ENCODE measurements at regions not wholly inside any gene's neighbourhood (a gene's known extent, or its start where the extent isn't known, plus 50 kb on each side); places are given as distances from the start of the nearest gene placed in this dataset.
"Not testable (repeated sequence)": the region's sequence is repeated elsewhere in the genome, so short reads cannot be mapped to it uniquely, and the experiment has no call there.

DNA sequence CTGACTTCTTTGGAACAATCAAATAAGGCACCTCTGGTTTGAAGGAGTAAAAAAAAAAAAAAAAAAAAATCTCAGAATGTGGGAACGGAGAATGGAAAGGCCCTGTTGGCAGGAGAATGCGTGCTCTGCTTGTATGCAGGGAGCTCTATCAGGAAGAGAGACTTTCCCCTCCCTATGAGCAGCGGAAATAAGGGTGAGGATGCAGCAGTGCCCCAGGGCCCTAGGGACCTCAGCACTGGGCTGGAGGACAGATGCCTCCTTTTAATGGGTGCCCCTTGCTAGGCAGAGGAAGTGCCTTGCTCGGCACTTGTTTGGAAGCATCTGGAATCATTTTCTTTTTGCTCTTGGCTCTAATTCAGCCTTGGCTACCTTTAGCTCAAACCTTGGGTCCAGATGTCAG, 283.4 kb upstream of the NBPF12 start:
- not testable (repeated sequence) for DNase-seq (ENCODE audit: extremely low read depth, low read depth, low spot score)

DNA sequence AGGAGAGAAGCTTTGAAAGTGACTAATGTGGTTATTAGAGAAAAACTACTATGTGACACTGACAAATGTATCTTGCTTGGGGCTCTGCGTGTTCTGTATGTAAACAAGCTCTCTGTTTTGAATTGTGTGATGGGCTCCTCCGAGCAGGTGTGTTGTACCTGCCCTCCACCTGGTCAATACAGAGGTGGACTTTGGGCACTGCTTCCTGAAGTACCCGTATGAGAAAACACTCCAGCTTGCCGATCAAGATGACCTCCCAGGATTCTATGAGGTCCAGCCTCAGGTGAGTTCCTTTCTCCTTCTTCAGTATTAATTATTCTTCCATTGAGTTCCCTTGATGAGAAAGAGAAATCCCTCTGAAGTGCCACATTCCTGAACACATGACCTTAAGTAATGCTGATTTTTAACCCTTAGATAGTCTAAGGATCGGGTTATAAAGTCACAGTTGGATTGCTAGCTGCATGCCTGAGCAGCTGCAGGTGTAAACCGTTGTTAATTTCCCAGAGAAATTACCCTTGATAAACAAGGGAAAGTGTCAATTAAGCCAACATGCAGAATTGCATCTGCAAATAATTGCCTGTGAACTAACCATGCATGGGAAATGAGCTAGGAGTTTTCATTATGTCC, 292.0 kb upstream of the NBPF12 start:
- not testable (repeated sequence) for DNase-seq (ENCODE audit: extremely low read depth, low read depth, low spot score)

GRCh38 chr1:146641534-146641933, 296.6 kb upstream of the NBPF12 start:
- DNase-seq (ENCODE audit: extremely low read depth, low read depth, low spot score), result not testable (repeated sequence)

GRCh38 chr1:146640671-146641070, 297.5 kb upstream of the NBPF12 start:
- not testable (repeated sequence) for DNase-seq (ENCODE audit: extremely low read depth, low read depth, low spot score)

- not testable (repeated sequence) for DNase-seq (ENCODE audit: extremely low read depth, low read depth, low spot score)
Measured at GRCh38 chr1:146630302-146630701, 307.8 kb upstream of the NBPF12 start.

DNA sequence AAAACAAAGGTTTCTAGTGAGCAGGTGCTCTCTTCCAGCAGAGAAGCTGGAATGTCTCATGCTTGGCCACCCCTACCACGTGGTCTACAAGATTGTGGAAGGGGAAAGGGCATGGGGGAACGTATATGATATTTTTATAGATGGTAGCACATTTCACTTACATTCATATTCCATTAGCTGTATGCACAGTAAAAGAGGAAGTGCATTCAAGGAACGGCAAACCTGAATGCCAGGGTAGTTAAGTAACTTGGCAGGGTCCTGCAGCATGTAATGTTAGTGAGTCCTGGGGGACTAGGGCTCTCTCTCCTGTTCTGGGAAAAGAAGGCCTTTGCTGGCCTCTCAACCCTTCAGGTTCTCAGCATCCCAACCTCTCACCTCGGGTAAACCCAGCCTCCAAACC, 319.5 kb upstream of the NBPF12 start:
- not testable (repeated sequence) for DNase-seq (ENCODE audit: extremely low read depth, low read depth, low spot score)

- DNase-seq (ENCODE audit: extremely low read depth, low read depth, low spot score), result not testable (repeated sequence)
Measured at GRCh38 chr1:146604681-146605080, 333.4 kb upstream of the NBPF12 start.

- not testable (repeated sequence) for DNase-seq (ENCODE audit: extremely low read depth, low read depth, low spot score)
Measured at GRCh38 chr1:146600720-146601307, 337.3 kb upstream of the NBPF12 start.

- DNase-seq (ENCODE audit: extremely low read depth, low read depth, low spot score), result not testable (repeated sequence)
Measured at GRCh38 chr1:146599906-146600305, 338.2 kb upstream of the NBPF12 start.

GRCh38 chr1:146581229-146581628, 352.4 kb upstream of the NOTCH2NLA start:
- not testable (repeated sequence) for DNase-seq (ENCODE audit: extremely low read depth, low read depth, low spot score)

DNA sequence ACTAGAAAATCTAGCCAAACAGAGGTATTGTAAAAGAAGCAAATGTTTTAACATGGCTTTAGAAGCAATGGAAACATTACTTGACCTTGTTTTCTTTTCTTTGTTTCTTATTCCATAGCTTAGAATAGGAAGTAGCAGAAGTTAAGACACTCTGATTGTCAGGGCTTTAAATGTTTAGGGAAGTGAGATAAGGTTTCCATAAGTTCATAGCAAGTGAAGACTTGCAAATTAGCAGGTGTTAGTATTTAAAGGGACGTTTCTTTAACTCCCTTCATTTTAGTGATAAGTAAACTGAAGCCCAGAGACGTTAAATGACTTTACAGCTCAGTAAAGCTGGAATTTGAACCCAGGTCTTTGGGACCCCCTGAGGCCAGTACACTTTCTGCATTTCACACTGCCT, 338.7 kb upstream of the NOTCH2NLA start:
- not testable (repeated sequence) for DNase-seq (ENCODE audit: extremely low read depth, low read depth, low spot score)

DNA sequence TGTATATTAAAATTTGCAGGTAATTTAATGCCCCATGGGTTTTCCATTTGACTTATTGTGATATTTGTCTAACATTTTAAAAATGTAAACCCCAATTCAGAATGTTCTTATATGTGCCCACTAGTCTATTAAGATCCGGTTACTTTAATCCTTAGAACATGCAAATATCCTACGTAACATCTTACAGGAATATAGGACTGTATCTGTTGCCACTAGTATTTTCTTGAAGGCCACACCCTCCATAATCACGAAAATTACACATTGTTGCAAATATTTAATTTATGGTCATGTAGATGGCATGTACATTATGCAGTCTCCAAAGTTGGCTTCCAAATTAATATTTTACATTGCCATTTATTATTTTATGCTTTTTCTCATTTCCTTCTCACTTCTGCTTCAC, 329.2 kb upstream of the NOTCH2NLA start:
- DNase-seq (ENCODE audit: extremely low read depth, low read depth, low spot score), result not testable (repeated sequence)

DNA sequence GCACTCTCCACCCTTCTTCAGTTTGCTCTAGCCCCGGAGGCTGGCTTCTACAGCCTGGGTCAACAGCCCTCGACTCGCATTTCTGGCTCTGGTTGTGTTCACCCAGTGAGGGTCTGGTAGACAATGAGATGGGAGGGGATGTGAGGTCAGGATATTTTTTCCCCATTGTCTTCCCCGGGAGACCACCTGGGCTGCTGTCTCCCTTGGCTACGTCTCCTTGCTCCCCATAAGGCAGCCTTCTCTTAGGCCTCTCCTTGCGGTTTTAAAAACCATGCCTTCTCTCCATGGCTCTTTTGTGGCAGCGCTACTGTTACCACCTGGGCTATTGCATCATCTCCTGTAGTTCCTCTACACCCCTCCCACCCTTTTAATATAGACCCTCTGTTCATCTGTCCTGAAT, 327.6 kb upstream of the NOTCH2NLA start:
- not testable (repeated sequence) for DNase-seq (ENCODE audit: extremely low read depth, low read depth, low spot score)

GRCh38 chr1:146552414-146552813, 323.6 kb upstream of the NOTCH2NLA start:
- not testable (repeated sequence) for DNase-seq (ENCODE audit: extremely low read depth, low read depth, low spot score)

DNA sequence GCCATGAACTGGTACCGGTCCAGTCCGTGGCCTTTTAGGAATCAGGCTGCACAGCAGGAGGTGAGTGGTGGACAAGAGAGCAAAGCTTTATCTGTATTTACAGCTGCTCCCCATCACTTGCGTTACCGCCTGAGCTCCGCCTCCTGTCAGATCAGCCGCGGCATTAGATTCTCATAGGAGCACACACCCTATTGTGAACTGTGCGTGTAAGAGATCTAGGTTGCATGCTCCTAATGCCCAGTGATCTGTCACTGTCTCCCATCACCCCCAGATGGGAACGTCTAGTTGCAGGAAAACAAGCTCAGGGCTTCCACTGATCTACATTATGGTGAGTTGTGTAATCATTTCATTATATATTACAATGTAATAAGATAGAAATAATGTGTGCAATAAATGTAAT, 319.9 kb upstream of the NOTCH2NLA start:
- DNase-seq (ENCODE audit: extremely low read depth, low read depth, low spot score), result not testable (repeated sequence)

DNA sequence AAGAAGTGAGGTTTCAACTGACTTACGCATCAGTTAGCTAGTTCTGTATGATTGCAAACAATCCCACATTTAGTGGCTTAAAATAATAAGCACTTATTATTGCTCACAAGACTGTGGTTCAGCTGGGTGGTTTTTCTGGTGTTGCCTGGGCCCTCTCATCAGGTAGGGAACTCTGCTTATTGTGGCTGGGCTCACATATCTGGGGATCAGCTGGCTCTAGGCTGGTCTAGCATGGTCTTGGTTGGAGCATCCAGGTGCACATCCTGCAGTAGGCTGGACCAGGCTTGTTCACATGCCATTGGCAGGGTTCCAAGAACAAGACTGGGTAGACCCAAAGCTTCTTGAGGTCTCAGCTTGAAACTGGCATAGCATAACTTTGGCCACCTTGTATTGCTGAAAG, 317.4 kb upstream of the NOTCH2NLA start:
- not testable (repeated sequence) for DNase-seq (ENCODE audit: extremely low read depth, low read depth, low spot score)

- DNase-seq (ENCODE audit: extremely low read depth, low read depth, low spot score), result not testable (repeated sequence)
Measured at GRCh38 chr1:146537775-146538373, 309.1 kb upstream of the NOTCH2NLA start.

DNA sequence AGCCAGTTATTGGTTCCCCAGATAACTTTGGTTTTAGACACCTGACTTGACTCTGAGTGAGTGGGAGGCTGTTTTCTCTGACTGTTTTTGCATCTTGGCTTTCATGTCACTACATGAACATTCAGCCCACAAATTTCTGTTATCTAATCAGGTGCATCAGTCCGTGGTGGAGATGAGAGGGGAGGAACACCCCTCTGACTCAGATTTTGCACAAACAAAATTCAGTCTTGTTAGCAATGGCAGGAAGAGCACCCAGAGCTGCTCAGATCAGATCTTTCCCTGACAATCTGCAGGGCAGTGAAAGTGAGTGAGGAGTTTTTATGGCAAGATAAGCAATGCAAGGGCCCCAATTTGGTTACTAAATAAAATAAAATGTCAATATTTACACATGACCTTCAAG, 307.2 kb upstream of the NOTCH2NLA start:
- not testable (repeated sequence) for DNase-seq (ENCODE audit: extremely low read depth, low read depth, low spot score)

- DNase-seq (ENCODE audit: extremely low read depth, low read depth, low spot score), result not testable (repeated sequence)
Measured at GRCh38 chr1:146535575-146535974, 306.8 kb upstream of the NOTCH2NLA start.

GRCh38 chr1:146530958-146531357, 302.1 kb upstream of the NOTCH2NLA start:
- not testable (repeated sequence) for DNase-seq (ENCODE audit: extremely low read depth, low read depth, low spot score)

GRCh38 chr1:146522812-146523211, 294.0 kb upstream of the NOTCH2NLA start:
- DNase-seq (ENCODE audit: extremely low read depth, low read depth, low spot score), result not testable (repeated sequence)

GRCh38 chr1:146522345-146522744, 293.5 kb upstream of the NOTCH2NLA start:
- DNase-seq (ENCODE audit: extremely low read depth, low read depth, low spot score), result not testable (repeated sequence)
